Mesothelial cell of epicardium (in vitro differentiated cells): ENCODE measurements at regions not wholly inside any gene's neighbourhood (a gene's known extent, or its start where the extent isn't known, plus 50 kb on each side); places are given as distances from the start of the nearest gene placed in this dataset.
A peak's percentile ranks its signal among the peaks of the same experiment; 100 is the strongest.

Source experiments
- DNase-seq, 2 experiments: peaks; one replicate each; pipeline ENCODE4 v3.0.0; 2021; ENCODE audit warnings: low spot score in 2 of 2; ENCODE audit not compliant: unreplicated experiment in 2 of 2
- H3K27ac Mint-ChIP-seq: 2 replicates; pipeline ENCODE4 v1.8.0; 2021; ENCODE audit warnings: mixed read lengths
- H3K27me3 Mint-ChIP-seq: 2 replicates; pipeline ENCODE4 v1.8.0; 2021; ENCODE audit warnings: low read depth, mixed read lengths
- H3K36me3 Mint-ChIP-seq: 2 replicates; pipeline ENCODE4 v1.8.0; 2021; ENCODE audit warnings: mixed read lengths
- H3K4me1 Mint-ChIP-seq: 2 replicates; pipeline ENCODE4 v1.8.0; 2021; ENCODE audit warnings: mixed read lengths
- H3K4me3 Mint-ChIP-seq: 2 replicates; pipeline ENCODE4 v1.8.0; 2021; ENCODE audit warnings: mild to moderate bottlenecking, moderate library complexity, mixed read lengths
- H3K9me3 Mint-ChIP-seq: 2 replicates; pipeline ENCODE4 v1.8.0; 2021; ENCODE audit warnings: mixed read lengths
- CTCF ChIP-seq: fragments of 200-600 bp; sonication (generic); IDR thresholded peaks from one replicate; pipeline ENCODE4 v1.5.0; 2021; ENCODE audit warnings: antibody characterized with exemption; ENCODE audit not compliant: unreplicated experiment

- Mint-ChIP-seq H3K36me3 (no peaks in the 10 kb centered on the region), H3K9me3 (no peaks in the 10 kb centered on the region), H3K4me3 (no peak overlapping the region), H3K27me3 (peaks cover 73% of the 10 kb centered on the region), H3K4me1 (no peaks in the 10 kb centered on the region), H3K27ac (no peak overlapping the region)
- no peak for DNase-seq
- no peak for TF ChIP-seq CTCF
These were observed 299.4 kb downstream of the CDH26 start for GRCh38 chr20:60257671-60258070.

- Mint-ChIP-seq H3K4me1 (no peaks in the 10 kb centered on the region), H3K4me3 (no peak overlapping the region), H3K27me3 (peaks cover 68% of the 10 kb centered on the region), H3K36me3 (no peaks in the 10 kb centered on the region), H3K27ac (no peak overlapping the region), H3K9me3 (no peaks in the 10 kb centered on the region)
- TF ChIP-seq CTCF, result no peak
- no peak for DNase-seq
These were observed 300.1 kb downstream of the CDH26 start for GRCh38 chr20:60258255-60258863.

- Mint-ChIP-seq H3K9me3 (no peaks in the 10 kb centered on the region), H3K27ac (no peak overlapping the region), H3K27me3 (peaks cover 61% of the 10 kb centered on the region)
These were observed 303.1 kb downstream of the CDH26 start for GRCh38 chr20:60261333-60261732.

GRCh38 chr20:60262967-60263603, 304.9 kb downstream of the CDH26 start:
- peak in 1 of 2 experiments; percentile 48 for DNase-seq

More at GRCh38 chr20:60261333-60261732, 303.1 kb downstream of the CDH26 start:
- no peak for DNase-seq
- H3K4me3 Mint-ChIP-seq, result no peak overlapping the region
- no peaks in the 10 kb centered on the region for H3K4me1 Mint-ChIP-seq
- no peaks in the 10 kb centered on the region for H3K36me3 Mint-ChIP-seq
- TF ChIP-seq CTCF, result no peak

More at GRCh38 chr20:60262967-60263603, 304.9 kb downstream of the CDH26 start:
- no peaks in the 10 kb centered on the region for H3K4me1 Mint-ChIP-seq
- H3K4me3 Mint-ChIP-seq, result no peak overlapping the region
- no peaks in the 10 kb centered on the region for H3K9me3 Mint-ChIP-seq
- TF ChIP-seq CTCF, result peak; percentile 65
- H3K27ac Mint-ChIP-seq, result no peak overlapping the region
- peaks cover 54% of the 10 kb centered on the region for H3K27me3 Mint-ChIP-seq
- H3K36me3 Mint-ChIP-seq, result no peaks in the 10 kb centered on the region
